GM12875 (cell line): ENCODE measurements at regions not wholly inside any gene's neighbourhood (a gene's known extent, or its start where the extent isn't known, plus 50 kb on each side); places are given as distances from the start of the nearest gene placed in this dataset.

Experiments
- H3K4me3 ChIP-seq: one replicate; pipeline ENCODE4 v1.5.1; 2011; ENCODE audit warnings: low read depth, low read length, control low read depth
- CTCF ChIP-seq: IDR thresholded peaks from 2 replicates; pipeline ENCODE4 v1.5.1; 2011; ENCODE audit warnings: low read depth, mild to moderate bottlenecking, control low read depth, inconsistent platforms, low read length, moderate library complexity, borderline replicate concordance; ENCODE audit not compliant: insufficient read depth

- no peak for TF ChIP-seq CTCF
- no peak overlapping the region for H3K4me3 ChIP-seq
Observed at GRCh38 chr2:111702804-111703196, 181.2 kb downstream of the ANAPC1 start.

- TF ChIP-seq CTCF: no peak
- H3K4me3 ChIP-seq: no peak overlapping the region
Observed at GRCh38 chr2:111703759-111704158, 180.2 kb downstream of the ANAPC1 start.

- no peak overlapping the region for H3K4me3 ChIP-seq
- no peak for TF ChIP-seq CTCF
Observed at GRCh38 chr2:111704246-111704645, 179.7 kb downstream of the ANAPC1 start.

- TF ChIP-seq CTCF: no peak
- H3K4me3 ChIP-seq: no peak overlapping the region
Observed at GRCh38 chr2:111705239-111705638, 178.8 kb downstream of the ANAPC1 start.

- no peak overlapping the region for H3K4me3 ChIP-seq
- TF ChIP-seq CTCF: no peak
Observed at GRCh38 chr2:111705711-111706336, 178.2 kb downstream of the ANAPC1 start.

- H3K4me3 ChIP-seq: no peak overlapping the region
- no peak for TF ChIP-seq CTCF
Observed at GRCh38 chr2:111706481-111707001, 177.5 kb downstream of the ANAPC1 start.

- no peak overlapping the region for H3K4me3 ChIP-seq
- TF ChIP-seq CTCF: no peak
Observed at GRCh38 chr2:111707700-111708099, 176.3 kb downstream of the ANAPC1 start.
